Panc1 (cell line): ENCODE measurements at regions not wholly inside any gene's neighbourhood (a gene's known extent, or its start where the extent isn't known, plus 50 kb on each side); places are given as distances from the start of the nearest gene placed in this dataset.

ENCODE experiments used
- ATAC-seq: fragments of 200-7000 bp; cut with Tn5 transposase; 2 replicates; pipeline ENCODE4 v1.9.1; 2020; ENCODE audit warnings: mild to moderate bottlenecking, moderate library complexity
- BruUV-seq: library from RNA; stranded (reverse); fragments of 400-500 nt; replicated peaks from 2 replicates; lab custom pipeline; 2021; lab: Mats Ljungman, UMichigan
- CTCF ChIA-PET: fragments of 300-600 bp; sonication (Branson Sonifier 250); formaldehyde crosslinking; loops from one replicate; lab custom pipeline; 2022; ENCODE audit warnings: antibody characterized with exemption; lab: Charles Lee
- POLR2A ChIA-PET: fragments of 300-600 bp; sonication (Branson Sonifier 250); formaldehyde crosslinking; loops from one replicate; lab custom pipeline; 2022; ENCODE audit warnings: antibody characterized with exemption; lab: Charles Lee
- DNase-seq: peaks from one replicate; pipeline ENCODE4 v3.0.0-alpha.2; 2010; ENCODE audit warnings: low read depth, low spot score
- H3K27ac ChIP-seq: 2 replicates; pipeline ENCODE4 v1.5.1; 2011; ENCODE audit warnings: mild to moderate bottlenecking, low read length, inconsistent platforms
- H3K27me3 ChIP-seq: fragments of 200-500 bp; sonication (Bioruptor generic); 2 replicates; pipeline ENCODE4 v1.6.0; 2014; ENCODE audit warnings: low read length, inconsistent platforms; ENCODE audit not compliant: control insufficient read depth, insufficient read depth
- H3K36me3 ChIP-seq: fragments of 200-500 bp; sonication (Bioruptor generic); 2 replicates; pipeline ENCODE4 v1.5.1; 2014; ENCODE audit warnings: inconsistent platforms, mild to moderate bottlenecking, low read length, moderate library complexity; ENCODE audit not compliant: control insufficient read depth, insufficient read depth
- H3K4me1 ChIP-seq: 2 replicates; pipeline ENCODE4 v1.5.1; 2011; ENCODE audit warnings: inconsistent platforms, mild to moderate bottlenecking, low read length, moderate library complexity; ENCODE audit not compliant: control insufficient read depth, insufficient read depth
- H3K4me3 ChIP-seq, 2 experiments: 2 replicates each; pipeline ENCODE4 v1.5.1; 2011 to 2012; ENCODE audit warnings: low read depth in 2 of 2, low read length in 2 of 2, mild to moderate bottlenecking in 2 of 2, inconsistent platforms in 1 of 2, moderate library complexity in 1 of 2
- H3K9me3 ChIP-seq: fragments of 200-500 bp; sonication (Bioruptor generic); 2 replicates; pipeline ENCODE4 v1.5.1; 2014; ENCODE audit warnings: low read depth, mild to moderate bottlenecking, inconsistent platforms, low read length, moderate library complexity; ENCODE audit not compliant: control insufficient read depth, insufficient read depth
- CTCF ChIP-seq: fragments of 450-650 bp; IDR thresholded peaks from 2 replicates; pipeline ENCODE4 v1.5.1; 2017; ENCODE audit warnings: mild to moderate bottlenecking
- POLR2AphosphoS5 ChIP-seq: IDR thresholded peaks from 2 replicates; pipeline ENCODE4 v1.6.1; 2012; ENCODE audit warnings: mild to moderate bottlenecking, low read depth, low read length, moderate library complexity
- REST ChIP-seq, 2 experiments: IDR thresholded peaks; 2 replicates each; pipeline ENCODE4 v1.6.1; 2011 to 2012; ENCODE audit warnings: low read depth in 2 of 2, control low read depth in 1 of 2, low read length in 1 of 2, mild to moderate bottlenecking in 1 of 2, moderate library complexity in 1 of 2; ENCODE audit not compliant: insufficient read depth in 1 of 2
- SIN3A ChIP-seq: IDR thresholded peaks from 2 replicates; pipeline ENCODE4 v1.6.1; 2012; ENCODE audit warnings: low read depth, mild to moderate bottlenecking, low read length, moderate library complexity, borderline replicate concordance; ENCODE audit not compliant: insufficient read depth
- TCF7L2 ChIP-seq: IDR thresholded peaks from 2 replicates; pipeline ENCODE4 v1.6.1; 2011; ENCODE audit warnings: mild to moderate bottlenecking, low read depth, low read length, inconsistent platforms
- in situ Hi-C: cut with HindIII; loops from 2 replicates; pipeline ENCODE4 v1.10.0; 2016; ENCODE audit warnings: low sequenced_read_pairs, low pct_unique_long_range_greater_than_20kb
- intact Hi-C: fragments of 100-400 bp; cut with micrococcal nuclease; formaldehyde crosslinking; loops from one replicate; pipeline ENCODE4 v1.10.0; 2022; ENCODE audit not compliant: unreplicated experiment

GRCh38 chr10:132467464-132468149 is 70.0 kb upstream of the INPP5A start:
- ChIA-PET POLR2A (interaction anchor here (0.5 to 0.7 kb wide), 3 partner anchors 104 to 218 kb away, joined by 3 to 9 read pairs (median 3); no protein-coding TSS in a partner anchor), CTCF (interaction anchor here (0.6 to 0.7 kb wide), 2 partner anchors 50 to 68 kb away, joined by 4 to 7 read pairs; no protein-coding TSS in a partner anchor)
- no peak for TF ChIP-seq TCF7L2
- no peak for TF ChIP-seq REST (IDR thresholded peaks at IDR 0.05; ENCODE audit: insufficient read depth in 1 of 2, low read depth in 2 of 2, low read length in 1 of 2)
- no peak for TF ChIP-seq POLR2AphosphoS5
- no peak for TF ChIP-seq SIN3A
- TF ChIP-seq CTCF, result no peak
- in situ Hi-C loops, result no loop called here
- Histone ChIP-seq H3K36me3 (no peaks in the 10 kb centered on the region), H3K27ac (no peak overlapping the region), H3K4me1 (peaks cover 37% of the 10 kb centered on the region), H3K4me3 (no peak overlapping the region), H3K27me3 (no peaks in the 10 kb centered on the region), H3K9me3 (no peaks in the 10 kb centered on the region; the same call in 1 of the 2 replicates)
- no peak for DNase-seq
- no TSS peak for BruUV-seq
- ATAC-seq, result no peak
- intact Hi-C loops, result no loop called here

GRCh38 chr10:132468216-132468615 is 69.4 kb upstream of the INPP5A start:
- no TSS peak for BruUV-seq
- ATAC-seq, result no peak
- intact Hi-C loops, result no loop called here
- DNase-seq, result no peak
- no peaks in the 10 kb centered on the region for H3K27me3 ChIP-seq
- H3K4me3 ChIP-seq, result no peak overlapping the region
- H3K36me3 ChIP-seq, result no peaks in the 10 kb centered on the region
- H3K4me1 ChIP-seq, result peaks cover 35% of the 10 kb centered on the region
- no peak overlapping the region for H3K27ac ChIP-seq
- no peak for TF ChIP-seq POLR2AphosphoS5
- H3K9me3 ChIP-seq, result no peaks in the 10 kb centered on the region; the same call in 1 of the 2 replicates
- POLR2A ChIA-PET, result interaction anchor here (0.6 kb wide), 1 partner anchor 186 kb away, joined by 3 read pairs; no protein-coding TSS in a partner anchor
- in situ Hi-C loops, result no loop called here
- CTCF ChIA-PET, result interaction anchor here (0.7 kb wide), 1 partner anchor 49 kb away, joined by 7 read pairs; no protein-coding TSS in a partner anchor

GRCh38 chr10:132468651-132469050 is 68.9 kb upstream of the INPP5A start:
- POLR2A ChIA-PET, result no interaction called here

More at GRCh38 chr10:132468651-132469050, 68.9 kb upstream of the INPP5A start:
- Histone ChIP-seq H3K27me3 (no peaks in the 10 kb centered on the region), H3K36me3 (no peaks in the 10 kb centered on the region), H3K4me1 (peaks cover 32% of the 10 kb centered on the region), H3K27ac (no peak overlapping the region), H3K4me3 (no peak overlapping the region), H3K9me3 (no peaks in the 10 kb centered on the region; the same call in 1 of the 2 replicates)
- BruUV-seq, result no TSS peak
- in situ Hi-C loops (no loop called here), intact Hi-C loops (no loop called here)
- TF ChIP-seq SIN3A, result no peak
- TF ChIP-seq TCF7L2, result no peak
- CTCF ChIA-PET, result no interaction called here
- DNase-seq (no peak), ATAC-seq (no peak)
